ENCODE measurements at regions not wholly inside any gene's neighbourhood (a gene's known extent, or its start where the extent isn't known, plus 50 kb on each side); places are given as distances from the start of the nearest gene placed in this dataset.

GRCh38 chr3:25043177-25043576, 384.9 kb upstream of the RARB start:
- no peak for DNase-seq (ENCODE audit: low read depth in 2 of 2)

- no peak for DNase-seq (ENCODE audit: low read depth in 2 of 2)
Observed at GRCh38 chr3:25043749-25044148, 384.3 kb upstream of the RARB start.

GRCh38 chr3:25044762-25045710, 383.0 kb upstream of the RARB start:
- no peak for DNase-seq (ENCODE audit: low read depth in 2 of 2)

GRCh38 chr3:25046911-25047771, 380.9 kb upstream of the RARB start:
- DNase-seq (ENCODE audit: low read depth in 2 of 2): no peak

GRCh38 chr3:25049304-25049703, 378.8 kb upstream of the RARB start:
- no peak for DNase-seq (ENCODE audit: low read depth in 2 of 2)

- no peak for DNase-seq (ENCODE audit: low read depth in 2 of 2)
Observed at GRCh38 chr3:25053360-25053759, 374.7 kb upstream of the RARB start.

DNA sequence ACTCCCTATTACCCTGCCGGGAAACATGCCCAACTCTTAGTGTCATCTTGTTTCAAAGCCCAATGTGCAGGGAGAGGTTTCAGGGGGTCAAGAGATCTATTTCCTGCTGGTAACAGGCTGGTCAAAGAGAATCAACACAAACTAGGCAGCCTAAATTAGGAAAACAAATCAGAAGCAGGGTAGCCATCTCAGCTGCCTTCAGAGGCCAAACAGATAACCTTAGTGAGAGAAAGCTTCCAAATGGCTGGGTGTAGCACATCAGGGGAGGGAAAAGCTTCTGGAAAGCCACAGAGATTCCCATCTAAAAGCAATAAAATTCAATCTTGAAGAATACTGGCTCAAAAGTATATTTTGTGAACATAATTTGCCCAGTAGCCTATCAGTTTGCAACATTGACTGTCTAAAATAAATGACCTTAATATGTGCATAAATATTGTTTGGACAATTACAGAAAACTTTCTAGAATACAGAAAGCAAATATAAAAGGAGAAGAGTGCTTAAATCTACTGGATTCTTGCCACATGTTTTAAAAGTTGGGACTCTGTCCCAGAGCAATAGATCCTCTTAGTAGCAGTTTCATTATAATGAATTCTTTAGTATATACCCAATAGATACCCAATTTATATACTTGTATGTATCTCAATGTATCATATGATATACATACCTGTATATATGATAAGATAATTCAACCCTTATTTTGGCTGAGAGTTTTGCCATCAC, 371.9 kb upstream of the RARB start:
- no peak for DNase-seq (ENCODE audit: low read depth in 2 of 2)

DNA sequence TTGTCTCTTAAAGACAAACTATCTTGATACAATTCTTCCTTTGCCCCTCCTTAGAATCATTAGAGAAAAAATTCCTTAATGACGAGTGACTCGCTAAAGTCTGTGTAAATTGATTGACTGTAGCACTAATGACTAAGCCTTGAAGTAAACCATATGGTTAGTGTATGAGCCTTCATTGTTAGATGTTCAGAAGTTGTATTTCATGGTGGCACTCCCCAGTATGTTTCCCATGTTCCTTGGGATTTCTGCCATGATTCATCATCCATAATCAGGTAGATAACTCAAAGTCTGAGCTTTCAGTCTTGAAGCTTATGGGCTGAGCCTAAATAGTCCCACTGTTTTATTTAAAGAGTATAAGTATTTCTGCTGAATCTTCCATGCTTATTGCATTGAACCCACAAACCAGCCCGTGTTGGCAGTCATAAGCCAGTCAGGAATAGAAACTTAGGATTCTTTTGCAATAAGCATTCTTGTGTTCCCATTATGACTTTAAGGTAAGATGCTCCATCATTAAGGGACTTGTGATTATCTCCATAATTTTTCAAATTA, 371.2 kb upstream of the RARB start:
- DNase-seq (ENCODE audit: low read depth in 2 of 2): no peak

DNA sequence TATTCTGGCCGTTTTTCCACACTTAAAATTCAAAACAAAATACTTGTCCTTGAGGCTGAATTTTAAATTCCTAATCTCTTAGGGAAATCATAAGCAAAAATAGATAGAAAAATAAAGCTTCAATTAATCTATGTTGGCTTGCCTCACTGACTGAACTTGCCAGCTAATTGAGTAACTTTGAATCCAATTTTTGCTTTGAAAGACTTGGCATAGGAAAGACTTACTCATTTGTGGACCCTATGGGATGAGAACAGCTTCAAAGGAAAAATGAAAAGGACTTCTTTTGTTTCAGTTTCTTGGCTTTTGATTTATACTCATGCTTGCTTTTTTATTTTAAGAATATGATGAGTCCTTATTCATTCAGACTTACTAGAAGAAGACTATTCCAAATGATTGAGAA, 370.7 kb upstream of the RARB start:
- no peak for DNase-seq (ENCODE audit: low read depth in 2 of 2)

GRCh38 chr3:25064681-25065080, 363.4 kb upstream of the RARB start:
- no peak for DNase-seq (ENCODE audit: low read depth in 2 of 2)

DNA sequence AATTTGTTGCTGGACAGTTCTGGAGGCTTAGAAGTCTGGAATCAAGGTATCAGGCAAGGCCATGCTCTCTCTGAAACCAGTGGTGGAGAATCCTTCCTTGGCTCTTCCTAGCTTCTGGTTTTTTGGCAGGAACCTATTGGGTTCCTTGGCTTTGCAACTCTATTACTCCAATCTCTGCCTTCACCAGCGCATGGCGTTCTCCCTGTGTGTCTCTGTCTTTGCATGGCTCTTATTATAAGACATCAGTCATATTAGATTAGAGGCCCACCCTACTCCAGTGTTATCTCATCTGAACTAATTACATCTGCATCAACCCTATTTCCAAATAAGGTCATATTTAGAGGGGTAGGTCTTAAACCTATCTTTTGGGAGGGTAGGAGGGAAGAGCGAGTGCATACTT, 358.1 kb upstream of the RARB start:
- DNase-seq (ENCODE audit: low read depth in 2 of 2): no peak

- DNase-seq (ENCODE audit: low read depth in 2 of 2): no peak
Observed at GRCh38 chr3:25071846-25072245, 356.2 kb upstream of the RARB start.

GRCh38 chr3:25073423-25073822, 354.6 kb upstream of the RARB start:
- no peak for DNase-seq (ENCODE audit: low read depth in 2 of 2)

- no peak for DNase-seq (ENCODE audit: low read depth in 2 of 2)
Observed at GRCh38 chr3:25074149-25074548, 353.9 kb upstream of the RARB start.

DNA sequence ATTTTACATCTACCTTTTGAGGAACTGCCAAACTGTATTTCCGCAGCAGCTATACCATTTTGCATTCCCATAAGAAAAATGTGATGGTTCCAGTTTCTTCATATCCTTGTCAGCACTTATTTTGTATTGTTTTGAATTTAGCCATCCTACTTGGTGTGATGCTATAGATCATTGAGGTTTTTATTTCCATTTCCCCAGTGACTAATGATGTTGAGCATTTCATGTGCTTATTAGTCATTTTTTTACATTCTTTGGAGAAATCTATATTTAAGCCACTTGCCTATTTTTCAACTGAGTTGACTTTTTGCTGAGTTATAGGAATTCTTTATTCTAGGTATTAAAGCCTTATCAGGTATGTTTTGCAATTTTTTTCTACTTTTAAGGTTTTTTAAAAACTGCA, 347.6 kb upstream of the RARB start:
- DNase-seq (ENCODE audit: low read depth in 2 of 2): no peak

DNA sequence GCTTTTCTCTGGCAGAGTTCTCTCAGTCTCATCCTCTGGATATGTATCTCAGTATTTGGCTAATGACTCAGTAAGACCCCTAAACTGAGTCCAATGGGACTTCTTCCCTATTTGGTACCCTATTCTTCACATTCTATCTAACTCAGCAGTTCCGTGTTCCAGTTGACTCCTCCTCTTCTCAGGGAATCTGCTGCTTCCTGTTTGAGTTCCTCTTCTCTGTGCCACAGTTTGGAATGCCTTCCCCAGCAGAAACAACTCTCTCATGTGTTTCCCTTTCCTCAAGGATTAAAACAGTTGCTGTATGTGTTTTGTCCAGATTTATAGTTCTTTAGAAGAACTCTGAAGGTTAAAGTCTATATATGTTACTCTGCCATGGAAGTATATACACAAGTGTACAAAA, 344.0 kb upstream of the RARB start:
- no peak for DNase-seq (ENCODE audit: low read depth in 2 of 2)

DNA sequence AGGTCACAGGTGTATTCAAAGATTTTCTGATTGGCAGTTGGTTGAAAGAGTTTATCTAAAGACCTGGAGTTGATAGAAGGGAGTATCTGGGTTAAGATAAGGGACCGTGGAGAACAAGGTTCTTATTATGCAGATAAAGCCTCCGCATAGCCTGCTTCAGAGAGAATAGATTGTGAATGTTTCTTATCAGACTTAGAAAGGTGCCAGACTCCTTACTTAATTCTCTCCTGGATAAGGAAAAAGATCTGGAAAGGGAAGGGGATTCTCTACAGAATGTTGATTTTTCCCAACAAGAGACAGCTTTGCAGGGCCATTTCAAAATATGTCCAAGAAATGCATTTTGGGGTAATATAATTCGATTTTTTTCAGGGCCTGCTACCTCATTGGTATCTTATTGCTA, 341.3 kb upstream of the RARB start:
- DNase-seq (ENCODE audit: low read depth in 2 of 2): no peak

DNA sequence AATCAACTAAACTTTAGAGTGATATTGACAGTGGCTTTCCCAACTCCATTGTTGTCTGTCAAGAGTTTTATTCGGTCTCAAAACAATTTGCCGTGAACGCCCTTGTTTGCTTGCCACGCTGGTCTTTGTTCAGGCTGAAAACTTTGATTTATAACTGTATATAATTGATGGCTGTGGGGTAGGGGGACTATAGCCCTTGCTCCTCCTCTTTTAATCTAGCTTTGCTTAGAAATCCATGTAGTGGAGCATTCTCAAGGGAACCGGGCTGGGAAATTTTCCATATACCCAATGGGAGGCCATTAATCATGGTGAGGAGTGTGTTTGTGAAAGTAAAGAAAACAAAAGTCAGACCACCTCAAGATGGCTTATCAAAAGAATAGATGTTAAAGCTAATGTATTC, 339.8 kb upstream of the RARB start:
- DNase-seq (ENCODE audit: low read depth in 2 of 2): no peak

GRCh38 chr3:25090698-25091453, 337.2 kb upstream of the RARB start:
- DNase-seq (ENCODE audit: low read depth in 2 of 2): no peak

DNA sequence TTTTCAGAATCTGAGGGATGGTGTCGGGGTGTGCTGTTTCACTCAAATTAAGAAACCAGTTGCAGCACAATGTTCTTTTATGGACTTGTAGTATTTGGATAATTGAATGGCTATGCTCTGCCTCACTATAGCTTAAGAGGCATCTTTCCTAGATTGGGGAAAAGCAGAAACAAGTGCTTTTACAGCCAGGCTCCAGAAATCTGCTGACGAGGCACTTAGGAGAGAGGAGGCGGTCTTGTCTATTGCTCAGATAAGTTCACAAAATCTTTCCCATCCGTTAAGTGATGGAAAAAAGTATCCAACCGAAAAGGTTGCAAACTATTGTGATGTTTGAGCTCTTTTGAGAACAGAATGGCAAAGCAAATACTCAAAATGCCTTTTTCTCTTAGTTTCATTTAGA, 336.1 kb upstream of the RARB start:
- no peak for DNase-seq (ENCODE audit: low read depth in 2 of 2)
